D721Med (cell line): ENCODE measurements at regions not wholly inside any gene's neighbourhood (a gene's known extent, or its start where the extent isn't known, plus 50 kb on each side); places are given as distances from the start of the nearest gene placed in this dataset.

Source experiments
- DNase-seq: peaks from one replicate; pipeline ENCODE4 v3.0.0; 2011; ENCODE audit warnings: low spot score; ENCODE audit not compliant: insufficient read length
- FAIRE-seq: peaks from 2 replicates; lab custom pipeline; 2011; peaks lifted over from hg19 to GRCh38; lab: Jason Lieb, UNC
- CTCF ChIP-seq: IDR thresholded peaks from 2 replicates; pipeline ENCODE4 v1.5.1; 2012; ENCODE audit warnings: mild to moderate bottlenecking, control low read depth; ENCODE audit not compliant: insufficient read depth; ENCODE audit errors: missing control alignments

- no peak for DNase-seq
- FAIRE-seq: no peak
- no peak for TF ChIP-seq CTCF
These were observed 91.6 kb downstream of the MRPL14 start for GRCh38 chr6:44035621-44036020.

GRCh38 chr6:44034931-44035345 is 92.3 kb downstream of the MRPL14 start:
- FAIRE-seq: no peak
- TF ChIP-seq CTCF: no peak
- no peak for DNase-seq

GRCh38 chr6:44034391-44034861 is 92.8 kb downstream of the MRPL14 start:
- TF ChIP-seq CTCF: no peak
- FAIRE-seq: no peak

GRCh38 chr6:44030812-44031454 is 96.3 kb downstream of the MRPL14 start:
- TF ChIP-seq CTCF: no peak
- FAIRE-seq: no peak
- DNase-seq: no peak

More at GRCh38 chr6:44034391-44034861, 92.8 kb downstream of the MRPL14 start:
- no peak for DNase-seq

GRCh38 chr6:44029444-44030185 is 97.6 kb downstream of the MRPL14 start:
- no peak for TF ChIP-seq CTCF
- FAIRE-seq (no peak), DNase-seq (no peak)

- TF ChIP-seq CTCF: no peak
- DNase-seq (no peak), FAIRE-seq (no peak)
These were observed 98.4 kb downstream of the MRPL14 start for GRCh38 chr6:44028789-44029310.

- FAIRE-seq (no peak), DNase-seq (no peak)
- no peak for TF ChIP-seq CTCF
These were observed 102.0 kb downstream of the MRPL14 start for GRCh38 chr6:44025226-44025625.
